Hepatocyte (in vitro differentiated cells): ENCODE measurements at regions not wholly inside any gene's neighbourhood (a gene's known extent, or its start where the extent isn't known, plus 50 kb on each side); places are given as distances from the start of the nearest gene placed in this dataset.

Experiments used
- DNase-seq: peaks from one replicate; pipeline ENCODE4 v3.0.0-alpha.2; 2016; ENCODE audit warnings: low spot score
- H2AFZ ChIP-seq: fragments of 200-600 bp; sonication (generic); 2 replicates; pipeline ENCODE4 v1.6.0; 2016; ENCODE audit warnings: antibody characterized with exemption, mild to moderate bottlenecking
- H3K27ac ChIP-seq: fragments of 200-600 bp; sonication (generic); 2 replicates; pipeline ENCODE4 v1.5.1; 2016; ENCODE audit warnings: mild to moderate bottlenecking
- H3K27me3 ChIP-seq: fragments of 200-600 bp; sonication (generic); 2 replicates; pipeline ENCODE4 v1.6.1; 2016
- H3K36me3 ChIP-seq: fragments of 200-600 bp; sonication (generic); replicated peaks from 2 replicates; pipeline ENCODE4 v1.5.1; 2016; ENCODE audit warnings: low read depth; ENCODE audit not compliant: insufficient read depth
- H3K4me1 ChIP-seq: fragments of 200-600 bp; sonication (generic); 2 replicates; pipeline ENCODE4 v1.5.1; 2016; ENCODE audit warnings: mild to moderate bottlenecking, moderate library complexity; ENCODE audit not compliant: insufficient read depth
- H3K4me2 ChIP-seq: fragments of 200-600 bp; sonication (generic); 2 replicates; pipeline ENCODE4 v1.6.0; 2016
- H3K4me3 ChIP-seq: fragments of 200-600 bp; sonication (generic); 2 replicates; pipeline ENCODE4 v1.5.1; 2016; ENCODE audit warnings: mild to moderate bottlenecking
- H3K79me2 ChIP-seq: fragments of 200-600 bp; sonication (generic); 2 replicates; pipeline ENCODE4 v1.6.0; 2017; ENCODE audit warnings: mild to moderate bottlenecking
- H3K9me2 ChIP-seq: fragments of 200-600 bp; sonication (generic); replicated peaks from 2 replicates; pipeline ENCODE4 v1.6.0; 2017; ENCODE audit warnings: mild to moderate bottlenecking; ENCODE audit not compliant: insufficient read depth
- H3K9me3 ChIP-seq: fragments of 200-600 bp; sonication (generic); 2 replicates; pipeline ENCODE4 v1.5.1; 2016; ENCODE audit warnings: low read depth, mild to moderate bottlenecking
- H4K20me1 ChIP-seq: fragments of 200-600 bp; sonication (generic); 2 replicates; pipeline ENCODE4 v1.6.0; 2016; ENCODE audit warnings: mild to moderate bottlenecking; ENCODE audit not compliant: insufficient read depth, poor library complexity, severe bottlenecking
- CTCF ChIP-seq: fragments of 200-600 bp; sonication (generic); IDR thresholded peaks from 2 replicates; pipeline ENCODE4 v1.5.1; 2016; ENCODE audit warnings: antibody characterized with exemption, mild to moderate bottlenecking; ENCODE audit not compliant: poor library complexity
- EZH2 ChIP-seq: fragments of 200-600 bp; sonication (generic); IDR thresholded peaks from 2 replicates; pipeline ENCODE4 v1.6.1; 2016; ENCODE audit warnings: antibody characterized with exemption, mild to moderate bottlenecking, borderline replicate concordance
- EZH2phosphoT487 ChIP-seq: fragments of 200-600 bp; sonication (generic); IDR thresholded peaks from one replicate; pipeline ENCODE4 v1.6.1; 2018; ENCODE audit warnings: antibody characterized with exemption, mild to moderate bottlenecking, low read depth, moderate library complexity; ENCODE audit not compliant: unreplicated experiment, severe bottlenecking
- WGBS: methylation state at CpG from one replicate; pipeline ENCODE4 v1.1.6; 2016; ENCODE audit warnings: low lambda C conversion rate; ENCODE audit errors: missing lambda C conversion rate; 5-methylcytosine and 5-hydroxymethylcytosine counted together

- peak; percentile 37 for DNase-seq
- no peak overlapping the region for H3K4me3 ChIP-seq
- H3K9me3 ChIP-seq, result no peaks in the 10 kb centered on the region
- H3K36me3 ChIP-seq, result no peaks in the 10 kb centered on the region
- no peaks in the 10 kb centered on the region for H3K27me3 ChIP-seq
- peaks cover 20% of the 10 kb centered on the region for H3K4me1 ChIP-seq
- H3K27ac ChIP-seq, result peak overlapping the region; percentile 86
- TF ChIP-seq CTCF (peak; percentile 7), EZH2 (no peak)
- peak overlapping the region; percentile 52 for H3K4me2 ChIP-seq
- no peaks in the 10 kb centered on the region for H4K20me1 ChIP-seq
- peak overlapping the region; percentile 14 for H2AFZ ChIP-seq
- no peaks in the 10 kb centered on the region for H3K79me2 ChIP-seq
- no peaks in the 10 kb centered on the region for H3K9me2 ChIP-seq
- WGBS, result 34% methylated on average over 9 of the region's 9 CpGs
Observed at GRCh38 chr20:53786445-53787267, 193.0 kb upstream of the ZNF217 start.

GRCh38 chr20:53786071-53786444, 192.4 kb upstream of the ZNF217 start:
- TF ChIP-seq EZH2, result no peak
- no peak for TF ChIP-seq EZH2phosphoT487
- TF ChIP-seq CTCF, result no peak
- 49% methylated on average over 3 of the region's 3 CpGs for WGBS
- Histone ChIP-seq H2AFZ (no peak overlapping the region), H3K9me2 (no peaks in the 10 kb centered on the region), H4K20me1 (no peaks in the 10 kb centered on the region), H3K27ac (peak overlapping the region; percentile 86), H3K4me3 (no peak overlapping the region), H3K4me2 (peak overlapping the region; percentile 52), H3K27me3 (no peaks in the 10 kb centered on the region), H3K79me2 (no peaks in the 10 kb centered on the region), H3K9me3 (no peaks in the 10 kb centered on the region), H3K4me1 (peaks cover 20% of the 10 kb centered on the region), H3K36me3 (no peaks in the 10 kb centered on the region)
- no peak for DNase-seq

- H3K4me2 ChIP-seq, result no peak overlapping the region
- H3K79me2 ChIP-seq, result no peaks in the 10 kb centered on the region
- DNase-seq, result no peak
Observed at GRCh38 chr20:53785320-53785719, 191.7 kb upstream of the ZNF217 start.

More at GRCh38 chr20:53785320-53785719, 191.7 kb upstream of the ZNF217 start:
- H3K9me3 ChIP-seq, result no peaks in the 10 kb centered on the region
- H3K36me3 ChIP-seq, result no peaks in the 10 kb centered on the region
- H3K4me3 ChIP-seq, result no peak overlapping the region
- H3K4me1 ChIP-seq, result peaks cover 20% of the 10 kb centered on the region
- no peaks in the 10 kb centered on the region for H3K9me2 ChIP-seq
- H4K20me1 ChIP-seq, result no peaks in the 10 kb centered on the region
- no peaks in the 10 kb centered on the region for H3K27me3 ChIP-seq
- TF ChIP-seq EZH2phosphoT487 (no peak), CTCF (no peak), EZH2 (no peak)
- WGBS, result 84% methylated on average over 3 of the region's 3 CpGs
- peak overlapping the region; percentile 86 for H3K27ac ChIP-seq
- no peak overlapping the region for H2AFZ ChIP-seq
